Tibial nerve (tissue), 4 donors: ENCODE measurements at regions not wholly inside any gene's neighbourhood (a gene's known extent, or its start where the extent isn't known, plus 50 kb on each side); places are given as distances from the start of the nearest gene placed in this dataset.
"Not testable (repeated sequence)": the region's sequence is repeated elsewhere in the genome, so short reads cannot be mapped to it uniquely, and the experiment has no call there.

Experiments used
- DNase-seq, 2 donors: peaks; one replicate each; pipeline ENCODE4 v3.0.0-alpha.2; 2019; ENCODE audit warnings: low spot score in 2 of 2
- H3K27ac ChIP-seq, 4 donors: fragments of 200-600 bp; sonication (generic) in 3 of 4; one replicate each; pipeline ENCODE4 v1.5.1; 2017 to 2019; ENCODE audit warnings: mild to moderate bottlenecking in 1 of 4
- H3K27me3 ChIP-seq, 2 donors: fragments of 200-600 bp; sonication (generic) in 1 of 2; one replicate each; pipeline versions ENCODE4 v1.5.1 to v1.6.0; 2017 to 2019
- H3K36me3 ChIP-seq, 3 donors: fragments of 200-600 bp; sonication (generic); one replicate each; pipeline ENCODE4 v1.5.1; 2018 to 2019
- H3K4me1 ChIP-seq, 4 donors: fragments of 200-600 bp; sonication (generic) in 3 of 4; one replicate each; pipeline ENCODE4 v1.5.1; 2017 to 2019
- H3K4me3 ChIP-seq, 4 donors: fragments of 200-600 bp; sonication (generic) in 3 of 4; one replicate each; pipeline ENCODE4 v1.5.1; 2017 to 2019; ENCODE audit warnings: mild to moderate bottlenecking in 1 of 4, moderate library complexity in 1 of 4
- H3K9me3 ChIP-seq, 4 donors: fragments of 200-600 bp; sonication (generic) in 3 of 4; one replicate each; pipeline ENCODE4 v1.5.1; 2017 to 2019
- CTCF ChIP-seq, 5 experiments: fragments of 200-600 bp in 3 of 5; fragments of 450-650 bp in 2 of 5; sonication (generic) in 3 of 5; IDR thresholded peaks; one replicate each; pipeline ENCODE4 v1.5.1; 2016 to 2019; ENCODE audit warnings: antibody characterized with exemption in 5 of 5, mild to moderate bottlenecking in 3 of 5, moderate library complexity in 2 of 5
- EP300 ChIP-seq, 2 donors: sonication (generic); formaldehyde crosslinking; IDR thresholded peaks; one replicate each; pipeline ENCODE4 v1.6.1; 2017; ENCODE audit warnings: antibody characterized with exemption in 2 of 2, mild to moderate bottlenecking in 1 of 2
- POLR2A ChIP-seq, 2 donors: fragments of 450-650 bp; IDR thresholded peaks; one replicate each; pipeline ENCODE4 v1.6.1; 2017; ENCODE audit warnings: antibody characterized with exemption in 2 of 2, mild to moderate bottlenecking in 2 of 2, moderate library complexity in 2 of 2
- WGBS, 2 donors: methylation state at CpG; one replicate each; pipeline ENCODE4 v1.1.5; 2018; 5-methylcytosine and 5-hydroxymethylcytosine counted together

- H3K4me3 ChIP-seq, H3K27me3 ChIP-seq, DNase-seq, H3K9me3 ChIP-seq, H3K36me3 ChIP-seq, H3K27ac ChIP-seq, H3K4me1 ChIP-seq: not testable (repeated sequence)
- 51 to 54% methylated on average over 5 of the region's 5 CpGs for WGBS, 2 donors
Observed at GRCh38 chr21:9728219-9728992, 793.0 kb upstream of the TPTE start.

GRCh38 chr21:9730866-9731265 is 790.5 kb upstream of the TPTE start:
- H3K4me3 ChIP-seq: no peak overlapping the region
- WGBS, 2 donors: 73 to 75% methylated on average over 3 of the region's 3 CpGs
- peaks cover 0 to 19% (median 0%) of the 10 kb centered on the region in 4 donors for H3K9me3 ChIP-seq
- no peak overlapping the region for H3K27ac ChIP-seq
- no peaks in the 10 kb centered on the region for H3K27me3 ChIP-seq
- DNase-seq: no peak
- no peaks in the 10 kb centered on the region for H3K36me3 ChIP-seq
- H3K4me1 ChIP-seq: no peaks in the 10 kb centered on the region
- TF ChIP-seq EP300 (IDR thresholded peaks at IDR 0.05): no peak
- no peak for TF ChIP-seq CTCF (IDR thresholded peaks at IDR 0.05)
- no peak for TF ChIP-seq POLR2A (IDR thresholded peaks at IDR 0.05)

- not testable (repeated sequence) for H3K27ac ChIP-seq, H3K4me1 ChIP-seq, H3K4me3 ChIP-seq, H3K36me3 ChIP-seq, H3K27me3 ChIP-seq, DNase-seq
- H3K9me3 ChIP-seq: peaks cover 0 to 23% (median 0%) of the 10 kb centered on the region in 4 donors
- WGBS, 2 donors: 66 to 71% methylated on average over 5 of the region's 5 CpGs
Observed at GRCh38 chr21:9731317-9731716, 790.1 kb upstream of the TPTE start.

GRCh38 chr21:9732605-9733004 is 788.8 kb upstream of the TPTE start:
- 56 to 69% methylated on average over 3 of the region's 3 CpGs for WGBS, 2 donors
- H3K4me1 ChIP-seq, H3K27me3 ChIP-seq, H3K4me3 ChIP-seq, H3K36me3 ChIP-seq, DNase-seq, H3K27ac ChIP-seq: not testable (repeated sequence)
- peaks cover 0 to 36% (median 3%) of the 10 kb centered on the region in 4 donors for H3K9me3 ChIP-seq

GRCh38 chr21:9733761-9734558 is 787.4 kb upstream of the TPTE start:
- H3K27ac ChIP-seq, H3K36me3 ChIP-seq: not testable (repeated sequence)

GRCh38 chr21:9735421-9735961 is 785.9 kb upstream of the TPTE start:
- TF ChIP-seq CTCF (IDR thresholded peaks at IDR 0.05) (no peak), POLR2A (IDR thresholded peaks at IDR 0.05) (no peak), EP300 (IDR thresholded peaks at IDR 0.05) (no peak)
- H3K4me1 ChIP-seq: no peaks in the 10 kb centered on the region
- no peaks in the 10 kb centered on the region for H3K36me3 ChIP-seq
- no peak overlapping the region for H3K27ac ChIP-seq
- no peak for DNase-seq
- H3K27me3 ChIP-seq: no peaks in the 10 kb centered on the region
- no peak overlapping the region for H3K4me3 ChIP-seq
- 66 to 76% methylated on average over 21 of the region's 21 CpGs for WGBS, 2 donors
- H3K9me3 ChIP-seq: peaks cover 0 to 46% (median 3%) of the 10 kb centered on the region in 4 donors

More at GRCh38 chr21:9733761-9734558, 787.4 kb upstream of the TPTE start:
- peaks cover 0 to 46% (median 3%) of the 10 kb centered on the region in 4 donors for H3K9me3 ChIP-seq
- not testable (repeated sequence) for H3K4me1 ChIP-seq, H3K27me3 ChIP-seq, H3K4me3 ChIP-seq, DNase-seq
- 73% methylated on average over 6 of the region's 6 CpGs for WGBS, 2 donors

GRCh38 chr21:9737301-9737700 is 784.1 kb upstream of the TPTE start:
- not testable (repeated sequence) for H3K4me3 ChIP-seq, H3K27me3 ChIP-seq, DNase-seq

GRCh38 chr21:9737871-9738515 is 783.4 kb upstream of the TPTE start:
- not testable (repeated sequence) for H3K27me3 ChIP-seq, H3K36me3 ChIP-seq, H3K27ac ChIP-seq, H3K4me3 ChIP-seq, H3K4me1 ChIP-seq, DNase-seq
- peaks cover 0 to 46% (median 3%) of the 10 kb centered on the region in 4 donors for H3K9me3 ChIP-seq
- 42 to 52% methylated on average over 5 of the region's 5 CpGs for WGBS, 2 donors

More at GRCh38 chr21:9737301-9737700, 784.1 kb upstream of the TPTE start:
- H3K36me3 ChIP-seq, H3K4me1 ChIP-seq, H3K27ac ChIP-seq: not testable (repeated sequence)
- peaks cover 0 to 46% (median 3%) of the 10 kb centered on the region in 4 donors for H3K9me3 ChIP-seq
- 58 to 63% methylated on average over 2 of the region's 2 CpGs for whole genome bisulfite sequencing, 2 donors
